Adrenal gland (tissue), 9 donors: ENCODE measurements at regions not wholly inside any gene's neighbourhood (a gene's known extent, or its start where the extent isn't known, plus 50 kb on each side); places are given as distances from the start of the nearest gene placed in this dataset.
A peak's percentile ranks its signal among the peaks of the same experiment; 100 is the strongest.

Experiments used
- DNase-seq, 7 donors: peaks; one replicate each; pipeline ENCODE4 v3.0.0-alpha.2; 2019 to 2020
- H3K27ac ChIP-seq, 5 donors: fragments of 200-600 bp; sonication (generic) in 4 of 5; 1 replicate in 3 of 5; 2 replicates in 2 of 5; pipeline versions ENCODE4 v1.5.1 to v1.8.0; 2016 to 2020; ENCODE audit warnings: mild to moderate bottlenecking in 1 of 5
- H3K27me3 ChIP-seq: fragments of 200-600 bp; 2 replicates; pipeline ENCODE4 v1.8.0; 2021
- H3K36me3 ChIP-seq, 2 donors: fragments of 200-600 bp; replicated peaks in 1 of 2; 1 replicate in 1 of 2; 2 replicates in 1 of 2; pipeline versions ENCODE4 v1.5.1 to v1.8.0; 2018 to 2022
- H3K4me1 ChIP-seq, 2 donors: fragments of 200-600 bp; replicated peaks in 1 of 2; 1 replicate in 1 of 2; 2 replicates in 1 of 2; pipeline versions ENCODE4 v1.5.1 to v1.8.0; 2018 to 2021
- H3K4me3 ChIP-seq, 4 donors: fragments of 200-600 bp; sonication (generic) in 3 of 4; one replicate each; pipeline ENCODE4 v1.5.1; 2016 to 2018
- H3K9me3 ChIP-seq, 3 donors: fragments of 200-600 bp; sonication (generic) in 1 of 3; replicated peaks in 1 of 3; 1 replicate in 2 of 3; 2 replicates in 1 of 3; pipeline versions ENCODE4 v1.5.1 to v1.8.0; 2016 to 2021
- CTCF ChIP-seq, 6 experiments: fragments of 450-650 bp in 4 of 6; fragments of 200-600 bp in 2 of 6; sonication (generic) in 1 of 6; IDR thresholded peaks; 1 replicate in 5 of 6; 2 replicates in 1 of 6; pipeline versions ENCODE4 v1.5.1 to v1.8.0; 2016 to 2021; ENCODE audit warnings: antibody characterized with exemption in 6 of 6, mild to moderate bottlenecking in 2 of 6, moderate library complexity in 1 of 6
- POLR2A ChIP-seq, 2 donors: fragments of 450-650 bp; IDR thresholded peaks; one replicate each; pipeline ENCODE4 v1.6.1; 2017; ENCODE audit warnings: antibody characterized with exemption in 2 of 2, mild to moderate bottlenecking in 2 of 2, moderate library complexity in 1 of 2
- WGBS, 4 donors: extraction: QIAGEN DNeasy Blood & Tissue Kit in 2 of 4; methylation state at CpG; one replicate each; pipeline versions ENCODE4 v1.1.5 to v1.1.7; 2013 to 2017; 5-methylcytosine and 5-hydroxymethylcytosine counted together
- intact Hi-C, 2 donors: fragments of 100-400 bp; cut with DNase I; formaldehyde crosslinking; loops; one replicate each; pipeline versions ENCODE4 v1.14.1 to v1.15.0; 2022 to 2023
- donor health status: healthy with polysubstance abuse.
- donor health status: Bipolar disorder and iron deficiency.
- donor health status: DM: yes; HTN: yes; CAD: no.
- donor health status: DM: no; HTN: no; CAD: no.
- donor health status: DM: no; HTN: no; CAD: no.

GRCh38 chr15:39433376-39433775 is 147.5 kb upstream of the THBS1 start:
- Histone ChIP-seq H3K4me3 (no peak overlapping the region), H3K9me3 (no peaks in the 10 kb centered on the region), H3K27me3 (no peaks in the 10 kb centered on the region), H3K4me1 (peaks cover 9 to 48% of the 10 kb centered on the region in 2 donors), H3K36me3 (no peaks in the 10 kb centered on the region), H3K27ac (peak overlapping the region in 3 of 5 donors; percentile 13 to 73 (median 57))
- intact Hi-C loops: no loop called here
- TF ChIP-seq CTCF (IDR thresholded peaks at IDR 0.05): no peak
- no peak for TF ChIP-seq POLR2A (IDR thresholded peaks at IDR 0.05)
- 28 to 52% (median 39%) methylated on average over 2 of the region's 2 CpGs for WGBS, 4 donors
- peak in 2 of 7 donors; percentile 32 to 48 for DNase-seq

GRCh38 chr15:39434163-39434562 is 146.7 kb upstream of the THBS1 start:
- Histone ChIP-seq H3K9me3 (no peaks in the 10 kb centered on the region), H3K27ac (peak overlapping the region in 2 of 5 donors; percentile 57 to 73), H3K4me1 (peaks cover 9 to 46% of the 10 kb centered on the region in 2 donors), H3K4me3 (no peak overlapping the region), H3K27me3 (peaks cover 3% of the 10 kb centered on the region), H3K36me3 (no peaks in the 10 kb centered on the region)
- intact Hi-C loops: no loop called here
- WGBS, 4 donors: 67 to 72% (median 72%) methylated on average over 4 of the region's 4 CpGs
- TF ChIP-seq CTCF (IDR thresholded peaks at IDR 0.05) (no peak), POLR2A (IDR thresholded peaks at IDR 0.05) (no peak)
- DNase-seq: no peak

GRCh38 chr15:39434751-39435238 is 146.1 kb upstream of the THBS1 start:
- H3K4me3 ChIP-seq: no peak overlapping the region
- H3K27ac ChIP-seq: peak overlapping the region in 2 of 5 donors; percentile 38 to 57
- DNase-seq: peak in 5 of 7 donors; percentile 23 to 65 (median 46)
- H3K27me3 ChIP-seq: peaks cover 3% of the 10 kb centered on the region
- H3K36me3 ChIP-seq: no peaks in the 10 kb centered on the region
- no peak for TF ChIP-seq POLR2A (IDR thresholded peaks at IDR 0.05)
- 25 to 42% (median 38%) methylated on average over 4 to 5 of the region's 5 CpGs for WGBS, 4 donors
- no peaks in the 10 kb centered on the region for H3K9me3 ChIP-seq
- intact Hi-C loops: no loop called here
- peaks cover 7 to 40% of the 10 kb centered on the region in 2 donors for H3K4me1 ChIP-seq

DNA sequence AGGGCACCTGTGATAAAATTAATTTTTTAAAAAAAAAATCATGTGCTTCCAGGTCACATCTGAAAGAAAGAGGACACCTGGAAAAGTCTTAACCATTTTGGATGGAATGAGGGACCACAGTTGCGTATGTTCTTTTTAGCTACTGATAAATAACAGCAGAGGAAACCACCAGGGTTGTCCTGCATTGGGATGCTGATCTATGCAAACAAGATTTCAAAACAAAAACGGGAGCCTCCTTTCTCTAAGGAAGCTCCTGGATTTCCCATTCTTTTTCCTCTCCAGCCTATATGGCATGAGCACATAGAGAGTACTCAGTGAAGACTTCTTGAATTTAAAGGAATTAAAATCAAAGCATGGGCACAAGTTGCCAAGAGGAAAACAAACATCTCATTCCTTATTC is 145.6 kb upstream of the THBS1 start:
- WGBS, 4 donors: 48 to 69% (median 58%) methylated on average over 2 of the region's 2 CpGs
- Histone ChIP-seq H3K4me3 (no peak overlapping the region), H3K27ac (peak overlapping the region in 1 of 5 donors; percentile 57), H3K9me3 (no peaks in the 10 kb centered on the region), H3K27me3 (peaks cover 3% of the 10 kb centered on the region), H3K36me3 (no peaks in the 10 kb centered on the region), H3K4me1 (peaks cover 3 to 36% of the 10 kb centered on the region in 2 donors)
- intact Hi-C loops: no loop called here
- TF ChIP-seq CTCF (IDR thresholded peaks at IDR 0.05): no peak
- no peak for TF ChIP-seq POLR2A (IDR thresholded peaks at IDR 0.05)
- DNase-seq: no peak

- H3K4me1 ChIP-seq: peaks cover 0 to 21% of the 10 kb centered on the region in 2 donors
- DNase-seq: peak; percentile 31 to 62 (median 48)
- H3K4me3 ChIP-seq: no peak overlapping the region
- 45 to 54% (median 53%) methylated on average over 5 of the region's 5 CpGs for WGBS, 4 donors
- peak overlapping the region in 2 of 5 donors; percentile 24 to 32 for H3K27ac ChIP-seq
- TF ChIP-seq CTCF (IDR thresholded peaks at IDR 0.05) (no peak), POLR2A (IDR thresholded peaks at IDR 0.05) (no peak)
- no peaks in the 10 kb centered on the region for H3K36me3 ChIP-seq
- intact Hi-C loops: no loop called here
- no peaks in the 10 kb centered on the region for H3K9me3 ChIP-seq
- H3K27me3 ChIP-seq: peaks cover 3% of the 10 kb centered on the region
These were observed 142.6 kb upstream of the THBS1 start for GRCh38 chr15:39438260-39438659.
